Activated CD4-positive, alpha-beta T cell treated with anti-CD3 and anti-CD28 coated beads for 1 hour (primary cell): ENCODE measurements at regions not wholly inside any gene's neighbourhood (a gene's known extent, or its start where the extent isn't known, plus 50 kb on each side); places are given as distances from the start of the nearest gene placed in this dataset.

ENCODE experiments used
- DNase-seq: peaks from one replicate; pipeline ENCODE4 v3.0.0-alpha.2; 2020

DNA sequence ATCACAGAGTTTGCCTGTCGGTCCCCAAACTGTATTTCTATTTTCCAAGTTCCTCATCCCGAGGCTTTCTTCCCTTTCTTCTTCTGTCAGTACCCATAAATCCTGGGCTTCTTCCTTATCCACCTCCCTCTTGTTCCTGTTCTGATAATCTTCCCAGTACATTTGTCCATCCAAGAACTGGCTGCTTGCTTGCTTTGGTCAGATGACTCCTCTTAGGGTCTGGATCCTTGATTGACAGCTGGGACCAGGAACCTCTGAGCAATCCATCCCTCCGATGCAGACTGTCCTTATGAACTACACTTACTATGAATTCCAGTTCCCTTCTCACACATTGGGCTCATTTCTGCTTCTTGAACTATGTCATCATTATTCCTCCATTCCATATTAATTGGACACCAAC, 275.3 kb upstream of the CITED2 start:
- DNase-seq: no peak

- DNase-seq: no peak
These were observed 274.7 kb upstream of the CITED2 start for GRCh38 chr6:139649128-139649527.

DNA sequence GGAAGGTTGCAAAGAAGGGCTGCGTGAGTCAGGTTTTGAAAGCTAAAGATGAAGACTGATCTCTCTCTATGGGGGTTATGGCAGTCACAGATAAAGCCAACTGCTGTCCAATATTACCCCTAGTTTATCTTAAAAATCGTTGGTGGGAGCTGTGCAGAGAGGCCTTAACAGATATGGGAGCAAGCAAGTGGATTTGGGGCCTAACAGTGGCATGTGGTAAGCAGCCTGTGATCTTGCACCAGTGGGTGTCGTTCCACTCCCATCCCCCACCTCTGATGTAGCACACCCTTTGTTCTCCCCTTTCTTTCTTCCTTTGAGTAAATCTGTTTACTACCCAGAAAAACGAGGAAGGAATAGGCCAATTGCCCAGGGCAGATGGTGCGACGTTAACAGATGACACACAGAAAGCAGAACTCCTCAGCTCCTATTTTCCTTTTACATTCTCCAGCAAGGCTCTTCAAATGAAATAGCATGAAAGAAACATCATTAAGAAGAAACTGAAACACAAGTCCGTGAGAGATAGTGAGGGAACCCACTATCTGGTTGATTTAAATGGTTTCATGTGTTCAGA, 274.1 kb upstream of the CITED2 start:
- DNase-seq: no peak

DNA sequence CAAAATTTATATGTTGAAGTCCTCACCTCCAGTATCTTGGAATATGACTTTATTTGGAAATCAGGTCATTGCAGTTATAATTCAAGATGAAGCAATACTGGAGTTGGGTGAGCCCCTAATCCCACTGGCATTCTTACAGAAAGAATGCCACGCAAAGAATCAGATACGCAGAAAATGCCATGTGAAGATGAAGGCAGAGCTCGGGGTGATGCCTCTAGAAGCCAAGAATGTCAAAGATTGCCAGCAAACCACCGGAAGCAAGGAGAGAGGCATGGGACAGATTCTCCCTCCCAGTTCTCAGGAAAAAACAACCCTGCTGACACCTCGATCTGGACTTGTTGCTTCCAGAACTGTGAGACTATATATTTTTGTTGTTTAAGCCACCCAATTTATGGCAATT, 273.4 kb upstream of the CITED2 start:
- no peak for DNase-seq

- no peak for DNase-seq
These were observed 272.6 kb upstream of the CITED2 start for GRCh38 chr6:139647016-139647415.

DNA sequence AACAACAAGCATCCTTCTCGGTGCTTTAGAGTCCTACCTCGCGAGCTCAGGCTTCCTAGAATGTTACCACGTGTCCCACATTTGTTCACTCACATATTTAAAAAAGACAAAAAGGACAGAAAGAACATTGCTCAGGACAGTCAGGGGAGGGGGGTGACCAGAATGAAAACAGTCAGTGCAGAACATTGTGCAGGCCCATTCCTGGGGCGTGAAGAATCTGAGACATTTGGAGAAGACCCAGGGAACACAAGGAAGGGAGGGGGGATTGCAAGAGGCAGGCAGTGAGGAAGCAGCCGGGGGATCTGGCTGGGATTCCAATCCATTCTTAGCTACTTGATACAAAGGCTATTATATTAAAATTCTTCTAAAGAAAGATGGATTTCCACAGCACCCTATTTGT, 270.4 kb upstream of the CITED2 start:
- no peak for DNase-seq

DNA sequence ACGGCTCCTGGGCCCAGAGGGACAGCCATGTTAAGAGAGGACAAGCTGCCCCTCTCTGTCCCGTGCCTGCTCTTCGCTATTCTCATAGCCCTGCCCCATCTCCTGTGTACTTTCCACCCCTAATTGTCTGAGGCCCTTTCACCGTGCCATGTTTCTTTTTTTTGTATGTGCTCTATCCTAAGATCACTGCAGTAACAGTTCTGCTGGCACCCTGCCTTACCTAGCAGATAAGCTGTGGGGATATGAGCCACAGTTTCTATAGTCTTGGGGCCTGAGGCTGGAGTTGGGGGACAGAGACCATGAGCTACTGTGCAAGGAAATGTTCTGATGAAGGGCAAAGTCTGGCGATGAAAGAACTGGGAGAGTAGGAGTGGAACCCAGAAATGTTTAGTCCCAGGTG, 269.5 kb upstream of the CITED2 start:
- DNase-seq: no peak

DNA sequence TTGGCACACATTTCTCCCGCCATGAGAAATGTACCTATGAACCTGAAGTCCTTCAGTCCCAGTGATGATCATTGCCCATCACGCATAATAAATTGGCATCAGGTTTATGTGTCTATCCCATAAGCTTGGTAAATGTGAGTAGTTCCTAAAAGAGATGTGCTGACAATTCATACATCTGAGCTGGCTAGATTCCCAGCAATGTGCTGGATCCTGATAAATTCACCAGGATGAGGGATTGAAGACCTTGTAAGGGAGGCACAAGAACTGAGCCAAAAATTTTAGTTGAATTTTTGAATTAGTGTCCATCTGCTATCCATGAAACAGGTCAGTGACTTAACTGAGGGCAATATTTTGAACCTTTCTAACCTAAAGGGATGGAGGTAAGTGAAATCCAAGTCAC, 267.9 kb upstream of the CITED2 start:
- DNase-seq: no peak

DNA sequence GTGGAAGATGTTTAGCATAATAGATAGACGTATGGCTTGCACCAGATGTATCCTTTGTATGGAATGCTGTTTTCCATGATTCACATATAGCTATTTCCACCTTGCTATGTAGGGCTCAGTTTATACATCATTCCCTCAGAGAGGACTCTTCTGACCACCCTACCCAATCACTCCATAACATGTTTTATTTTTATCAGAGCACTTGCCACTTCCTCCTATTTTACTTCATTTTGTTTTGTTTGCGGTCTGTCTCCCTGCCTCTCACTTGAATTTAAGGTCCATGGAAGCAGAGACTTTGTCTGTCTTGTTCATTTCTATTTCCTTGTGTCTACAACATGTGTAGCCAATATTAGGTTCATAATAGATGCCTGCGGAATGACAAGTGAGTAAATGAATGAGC, 266.9 kb upstream of the CITED2 start:
- DNase-seq: no peak

DNA sequence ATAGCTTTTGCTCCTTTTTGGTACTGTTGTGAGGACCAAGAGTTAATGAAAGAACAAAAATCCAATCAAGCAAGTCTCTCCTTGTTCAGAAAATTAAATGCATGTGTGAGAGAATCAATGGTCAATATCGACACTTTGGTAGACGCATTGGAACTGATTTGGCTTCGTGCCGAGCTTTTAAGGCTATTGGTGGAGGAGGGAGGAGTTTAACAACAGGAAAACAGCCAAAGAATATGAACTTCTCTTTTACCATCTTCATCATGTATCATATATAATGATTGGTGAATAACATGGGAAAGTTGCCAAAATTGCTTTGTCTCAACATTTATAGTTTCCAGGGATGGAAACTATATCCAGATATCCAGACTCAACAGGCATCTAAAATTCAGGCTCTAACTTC, 266.5 kb upstream of the CITED2 start:
- DNase-seq: no peak

DNA sequence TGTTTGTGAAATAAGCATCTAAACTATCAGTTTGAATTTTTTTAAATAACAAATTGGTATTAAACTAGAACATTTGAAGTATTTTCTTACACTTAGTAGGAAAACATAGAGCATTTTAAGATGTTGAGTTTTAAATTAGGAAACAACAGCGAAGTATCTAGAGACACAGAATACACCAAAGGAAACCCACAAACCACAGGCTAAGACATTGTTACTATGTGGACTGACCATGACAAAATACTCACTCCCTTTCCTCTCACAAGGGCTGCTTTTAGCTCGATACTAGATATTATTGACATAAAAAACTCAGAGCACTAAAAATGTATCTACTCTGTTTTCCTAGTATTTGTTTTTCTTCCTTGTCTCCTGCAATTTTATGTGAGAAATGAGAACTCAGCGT, 266.0 kb upstream of the CITED2 start:
- no peak for DNase-seq

GRCh38 chr6:139639507-139639906, 265.1 kb upstream of the CITED2 start:
- no peak for DNase-seq

DNA sequence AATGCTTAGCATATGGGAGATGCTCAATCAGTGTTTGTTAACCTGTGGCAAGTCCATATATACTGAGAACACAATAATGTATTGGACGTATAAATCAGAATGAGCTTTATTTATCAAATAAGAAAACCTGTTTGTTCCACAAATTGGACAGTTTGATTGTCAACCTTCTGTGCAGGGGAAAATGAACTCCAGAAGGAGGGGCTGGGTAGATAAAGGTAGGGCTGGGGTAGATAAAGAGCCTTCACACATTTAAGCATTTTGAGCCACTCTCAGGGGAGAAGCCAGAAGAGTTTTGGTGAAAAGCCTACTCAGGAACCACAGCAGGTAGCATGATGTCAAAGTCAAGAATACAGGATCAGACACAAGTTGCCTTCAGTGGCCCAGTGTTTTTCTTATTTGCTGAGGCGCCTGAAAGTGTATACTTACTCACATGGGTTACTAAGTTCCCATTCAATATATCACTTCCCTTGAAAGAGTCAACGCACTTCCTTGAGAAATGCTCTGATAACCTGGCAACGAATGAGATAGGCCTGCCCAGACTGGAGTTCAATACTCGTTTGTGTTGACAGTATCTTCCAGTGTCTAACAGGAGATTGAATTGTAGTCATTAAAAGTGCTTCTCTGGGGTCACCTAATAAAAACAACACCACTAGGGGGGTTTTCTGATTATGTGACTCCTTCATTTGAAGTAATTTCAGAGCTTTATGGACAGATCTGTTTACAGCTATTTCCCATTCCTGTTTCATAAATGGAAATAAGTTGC, 263.9 kb upstream of the CITED2 start:
- DNase-seq: no peak

GRCh38 chr6:139637766-139638165, 263.3 kb upstream of the CITED2 start:
- DNase-seq: no peak

DNA sequence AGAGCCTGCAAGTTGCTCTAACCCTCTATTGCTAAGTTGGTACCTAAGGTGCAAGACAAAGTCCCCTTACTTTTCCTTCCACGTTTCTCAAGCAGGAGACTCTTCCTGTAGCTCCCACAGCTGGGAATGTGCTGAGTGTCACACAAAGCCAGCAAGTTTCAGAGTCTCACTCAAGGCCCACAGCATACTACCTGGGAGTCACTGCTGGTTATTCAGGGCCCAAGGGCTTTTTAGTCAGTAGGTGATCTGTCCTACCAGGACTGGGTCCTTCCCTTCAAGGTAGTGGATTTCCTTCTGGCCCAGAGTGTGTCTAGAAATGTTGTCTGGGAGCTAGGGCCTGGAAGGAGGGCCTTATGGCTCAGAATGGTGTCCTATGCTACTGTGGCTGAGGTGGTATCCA, 261.9 kb upstream of the CITED2 start:
- no peak for DNase-seq

DNA sequence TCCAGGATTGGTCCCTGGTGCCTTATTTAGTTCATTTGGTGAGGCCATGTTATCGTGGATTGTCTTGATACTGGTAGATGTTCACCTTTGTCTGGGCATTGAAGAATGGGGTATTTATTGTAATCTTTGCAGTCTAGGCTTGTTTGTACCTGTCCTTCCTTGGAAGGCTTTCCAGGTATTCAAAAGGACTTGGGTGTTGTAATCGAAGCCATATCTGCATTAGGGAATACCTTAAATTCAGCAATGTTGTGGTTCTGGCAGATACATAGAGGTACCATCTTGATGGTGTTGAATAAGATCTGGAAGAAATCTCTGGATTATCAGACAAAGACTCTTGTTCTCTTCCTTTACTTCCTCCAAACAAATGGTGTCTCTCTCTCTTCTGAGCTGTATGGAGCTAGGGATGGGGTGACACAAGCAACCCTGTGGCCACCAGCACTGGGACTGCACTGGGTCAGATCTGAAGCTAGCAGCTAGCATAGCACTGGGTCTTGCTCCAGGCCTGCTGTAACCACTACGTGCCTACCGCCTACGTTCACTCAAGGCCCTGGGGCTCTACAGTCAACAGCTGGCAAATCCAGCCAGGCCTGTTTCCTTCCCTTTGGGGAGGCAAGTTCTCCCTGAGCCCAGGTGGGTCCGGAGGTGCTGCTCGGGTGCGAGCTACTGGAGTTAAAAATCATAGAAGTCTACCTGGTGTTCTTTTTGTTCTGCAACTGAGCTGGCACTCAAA, 261.1 kb upstream of the CITED2 start:
- DNase-seq: no peak

DNA sequence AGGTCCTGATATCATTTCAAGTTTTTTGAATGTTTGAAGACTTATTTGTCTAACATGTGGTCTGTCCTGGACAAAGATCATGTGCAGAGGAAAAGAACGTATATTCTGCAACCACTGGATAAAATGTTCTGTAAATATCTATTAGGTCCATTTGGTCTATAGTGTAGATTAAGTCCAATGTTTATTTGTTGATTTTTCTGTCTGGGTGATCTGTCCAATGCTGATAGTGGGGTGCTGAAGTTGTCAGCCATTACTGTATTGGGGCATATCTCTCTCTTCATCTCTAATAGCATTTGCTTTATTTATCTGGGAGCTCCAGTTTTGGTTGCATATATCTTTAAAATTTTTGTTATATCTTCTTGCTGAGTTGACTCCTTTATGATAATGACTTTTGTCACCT, 258.4 kb upstream of the CITED2 start:
- DNase-seq: no peak

GRCh38 chr6:139628270-139628669, 253.8 kb upstream of the CITED2 start:
- DNase-seq: no peak

DNA sequence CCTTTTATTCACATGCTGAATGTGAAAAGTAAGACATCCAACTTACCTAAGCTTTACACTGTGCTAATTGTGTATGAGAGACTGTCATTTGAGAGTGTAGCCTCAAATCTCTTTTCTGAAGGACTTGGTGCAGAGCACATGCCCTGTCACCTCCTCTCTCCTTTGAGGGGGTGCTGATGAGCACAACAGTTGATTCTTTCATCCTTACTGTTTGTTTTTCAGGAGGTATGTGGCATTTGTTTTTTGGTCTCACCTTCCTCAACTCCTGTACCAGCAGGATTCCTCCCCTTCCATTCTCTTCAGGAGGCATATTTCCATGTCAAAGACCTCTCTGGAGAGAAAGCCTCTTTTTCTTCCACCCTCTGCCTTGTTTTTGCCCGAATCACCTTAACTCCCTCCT, 252.6 kb upstream of the CITED2 start:
- no peak for DNase-seq

- DNase-seq: no peak
These were observed 251.8 kb upstream of the CITED2 start for GRCh38 chr6:139625998-139626975.

GRCh38 chr6:139625081-139625939, 250.9 kb upstream of the CITED2 start:
- no peak for DNase-seq

DNA sequence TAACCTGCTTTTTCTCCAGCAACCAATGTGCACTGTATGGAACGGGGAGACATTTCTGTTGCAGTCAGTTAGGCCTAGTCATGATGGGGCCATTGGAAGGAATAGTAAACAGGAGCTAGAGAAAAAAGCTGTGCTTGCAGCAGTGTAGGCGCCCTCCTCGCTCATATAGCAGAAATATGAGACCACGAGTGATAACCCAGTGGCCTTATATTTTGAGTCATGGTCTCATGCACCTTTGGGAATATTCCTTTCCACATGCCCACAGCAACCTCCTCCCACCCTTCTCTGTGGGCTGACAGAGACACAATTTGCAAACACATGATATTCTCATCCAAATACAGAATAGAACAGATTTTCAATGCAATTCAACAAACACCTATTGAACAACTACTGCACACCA, 248.9 kb upstream of the CITED2 start:
- DNase-seq: no peak
